SJCRH30 (cell line): ENCODE measurements at regions not wholly inside any gene's neighbourhood (a gene's known extent, or its start where the extent isn't known, plus 50 kb on each side); places are given as distances from the start of the nearest gene placed in this dataset.

ENCODE experiments used
- DNase-seq, 2 experiments: peaks; one replicate each; pipeline ENCODE4 v3.0.0-alpha.2; 2015 to 2020
- H3K27ac ChIP-seq: fragments of 250-450 bp; sonication (Bioruptor Pico); 2 replicates; pipeline ENCODE4 v1.5.1; 2020; ENCODE audit warnings: mild to moderate bottlenecking, moderate library complexity
- H3K27me3 ChIP-seq: fragments of 250-450 bp; sonication (Bioruptor Pico); 2 replicates; pipeline ENCODE4 v1.5.1; 2020; ENCODE audit warnings: mild to moderate bottlenecking, moderate library complexity
- H3K36me3 ChIP-seq: fragments of 250-450 bp; sonication (Bioruptor Pico); 2 replicates; pipeline ENCODE4 v1.5.1; 2020; ENCODE audit warnings: mild to moderate bottlenecking, moderate library complexity
- H3K4me1 ChIP-seq: fragments of 250-450 bp; sonication (Bioruptor Pico); 2 replicates; pipeline ENCODE4 v1.5.1; 2020; ENCODE audit warnings: mild to moderate bottlenecking, moderate library complexity
- H3K4me3 ChIP-seq: fragments of 250-450 bp; sonication (Bioruptor Pico); 2 replicates; pipeline ENCODE4 v1.5.1; 2020; ENCODE audit warnings: mild to moderate bottlenecking, moderate library complexity
- H3K9me3 ChIP-seq: fragments of 250-450 bp; sonication (Bioruptor Pico); replicated peaks from 2 replicates; pipeline ENCODE4 v1.5.1; 2020; ENCODE audit warnings: mild to moderate bottlenecking, moderate library complexity

DNA sequence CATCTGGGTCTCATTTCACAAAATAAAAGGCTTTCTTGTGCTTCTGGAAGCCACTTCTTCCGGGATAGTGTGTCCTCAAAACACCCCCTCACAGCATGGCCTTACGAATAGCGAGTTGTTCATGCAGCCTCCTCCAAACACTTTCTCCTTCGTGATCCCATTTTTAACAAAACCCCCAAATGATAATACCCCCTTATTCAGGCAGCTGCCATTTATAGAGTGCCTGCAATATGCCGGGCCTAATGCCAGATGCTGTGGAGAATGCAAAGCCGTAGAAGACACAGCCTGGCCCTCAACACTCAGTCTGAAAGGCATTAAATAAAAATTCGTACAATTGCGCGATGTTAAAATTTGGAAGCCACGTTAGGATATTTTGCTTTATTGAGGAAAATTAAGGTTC is 66.4 kb upstream of the SLC44A1 start:
- Histone ChIP-seq H3K4me3 (no peak overlapping the region), H3K4me1 (no peaks in the 10 kb centered on the region), H3K9me3 (no peaks in the 10 kb centered on the region), H3K27me3 (no peaks in the 10 kb centered on the region), H3K36me3 (no peaks in the 10 kb centered on the region), H3K27ac (no peak overlapping the region)
- no peak for DNase-seq

GRCh38 chr9:105187781-105188180 is 56.7 kb upstream of the SLC44A1 start:
- DNase-seq = no peak
- H3K9me3 ChIP-seq = no peaks in the 10 kb centered on the region

GRCh38 chr9:105188746-105189145 is 55.7 kb upstream of the SLC44A1 start:
- H3K4me3 ChIP-seq = no peak overlapping the region
- H3K27ac ChIP-seq = no peak overlapping the region
- DNase-seq = no peak
- H3K4me1 ChIP-seq = no peaks in the 10 kb centered on the region
- no peaks in the 10 kb centered on the region for H3K27me3 ChIP-seq
- no peaks in the 10 kb centered on the region for H3K9me3 ChIP-seq
- H3K36me3 ChIP-seq = no peaks in the 10 kb centered on the region

More at GRCh38 chr9:105187781-105188180, 56.7 kb upstream of the SLC44A1 start:
- H3K27ac ChIP-seq = no peak overlapping the region
- no peaks in the 10 kb centered on the region for H3K27me3 ChIP-seq
- H3K36me3 ChIP-seq = no peaks in the 10 kb centered on the region
- H3K4me3 ChIP-seq = no peak overlapping the region
- H3K4me1 ChIP-seq = no peaks in the 10 kb centered on the region

DNA sequence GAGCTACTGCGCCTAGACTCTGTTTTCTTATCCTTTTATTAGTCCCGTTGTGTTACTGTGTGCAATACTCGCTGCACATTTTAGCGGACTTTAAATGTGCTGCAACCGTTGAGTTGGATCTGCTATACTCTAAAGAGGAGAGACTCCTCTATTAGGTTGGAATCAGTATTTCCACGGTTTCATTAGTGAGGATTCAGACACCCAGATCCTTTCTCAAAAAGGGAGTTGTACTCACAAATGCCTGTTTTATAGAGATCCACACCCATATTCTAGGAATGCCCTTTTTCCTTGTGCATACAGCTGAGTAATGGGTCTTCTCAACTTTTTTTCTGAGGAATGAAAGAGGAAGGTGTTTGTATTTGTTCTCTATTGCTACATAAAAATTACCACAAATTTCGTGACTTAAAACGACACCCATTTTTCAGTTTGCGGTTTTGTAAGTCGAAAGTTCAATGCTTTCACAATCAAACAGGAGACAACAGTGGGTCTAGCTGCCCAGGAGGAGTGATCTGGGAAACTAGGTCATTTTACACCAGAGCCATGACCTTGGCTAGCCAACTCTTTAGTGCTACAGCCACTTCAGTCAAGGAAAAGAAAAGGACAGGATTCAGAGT is 52.8 kb upstream of the SLC44A1 start:
- DNase-seq = no peak
- Histone ChIP-seq H3K4me1 (no peaks in the 10 kb centered on the region), H3K36me3 (no peaks in the 10 kb centered on the region)

GRCh38 chr9:105193560-105193959 is 50.9 kb upstream of the SLC44A1 start:
- no peaks in the 10 kb centered on the region for H3K9me3 ChIP-seq
- no peak for DNase-seq
- H3K36me3 ChIP-seq = no peaks in the 10 kb centered on the region
- no peak overlapping the region for H3K4me3 ChIP-seq
- H3K4me1 ChIP-seq = no peaks in the 10 kb centered on the region
- no peak overlapping the region for H3K27ac ChIP-seq
- H3K27me3 ChIP-seq = no peaks in the 10 kb centered on the region

More for the DNA sequence above, 52.8 kb upstream of the SLC44A1 start:
- no peak overlapping the region for H3K4me3 ChIP-seq
- no peaks in the 10 kb centered on the region for H3K27me3 ChIP-seq
- no peak overlapping the region for H3K27ac ChIP-seq
- H3K9me3 ChIP-seq = no peaks in the 10 kb centered on the region

GRCh38 chr9:105194234-105194633 is 50.2 kb upstream of the SLC44A1 start:
- H3K4me1 ChIP-seq = no peaks in the 10 kb centered on the region

More at GRCh38 chr9:105194234-105194633, 50.2 kb upstream of the SLC44A1 start:
- H3K9me3 ChIP-seq = no peaks in the 10 kb centered on the region
- no peaks in the 10 kb centered on the region for H3K27me3 ChIP-seq
- H3K4me3 ChIP-seq = no peak overlapping the region
- no peaks in the 10 kb centered on the region for H3K36me3 ChIP-seq
- H3K27ac ChIP-seq = no peak overlapping the region
- DNase-seq = no peak
